HepG2 (cell line): ENCODE measurements at regions not wholly inside any gene's neighbourhood (a gene's known extent, or its start where the extent isn't known, plus 50 kb on each side); places are given as distances from the start of the nearest gene placed in this dataset.

ENCODE experiments used
- CEBPB ChIP-seq: IDR thresholded peaks from 2 replicates; pipeline ENCODE4 v1.6.1; 2011; ENCODE audit warnings: low read depth, low read length, improper control_type of control experiment, borderline replicate concordance
- EED ChIP-seq: sonication (generic); formaldehyde crosslinking; IDR thresholded peaks from 2 replicates; pipeline ENCODE4 v1.5.0; 2020; ENCODE audit warnings: mild to moderate bottlenecking, missing genetic modification reagents
- ELF1 ChIP-seq: sonication (generic); formaldehyde crosslinking; IDR thresholded peaks from 2 replicates; pipeline ENCODE4 v1.4.0; 2020; ENCODE audit warnings: missing genetic modification reagents
- FOSL2 ChIP-seq: sonication (generic); formaldehyde crosslinking; IDR thresholded peaks from 2 replicates; pipeline ENCODE4 v1.4.0; 2020; ENCODE audit warnings: missing genetic modification reagents
- GATAD1 ChIP-seq: IDR thresholded peaks from 2 replicates; pipeline ENCODE4 v1.6.1; 2016; ENCODE audit warnings: missing genetic modification reagents, missing compliant biosample characterization
- HDAC2 ChIP-seq: sonication (generic); formaldehyde crosslinking; IDR thresholded peaks from 2 replicates; pipeline ENCODE4 v1.4.0; 2020; ENCODE audit warnings: missing genetic modification reagents
- KDM2A ChIP-seq: sonication (generic); formaldehyde crosslinking; IDR thresholded peaks from 2 replicates; pipeline ENCODE4 v1.4.0; 2020; ENCODE audit warnings: low read depth, missing genetic modification reagents, borderline replicate concordance
- KDM3A ChIP-seq: IDR thresholded peaks from 2 replicates; pipeline ENCODE4 v1.6.1; 2018; ENCODE audit warnings: low read depth, missing compliant biosample characterization
- KLF16 ChIP-seq, 2 experiments: sonication (generic) in 1 of 2; formaldehyde crosslinking in 1 of 2; IDR thresholded peaks; 2 replicates each; pipeline versions ENCODE4 v1.6.1 to v1.8.0; 2016 to 2023; ENCODE audit warnings: missing genetic modification reagents in 2 of 2, missing compliant biosample characterization in 1 of 2
- MAZ ChIP-seq, 2 experiments: sonication (generic) in 1 of 2; formaldehyde crosslinking in 1 of 2; IDR thresholded peaks; 2 replicates each; pipeline versions ENCODE4 v1.5.0 to v1.6.1; 2012 to 2020; ENCODE audit warnings: low read depth in 2 of 2, mild to moderate bottlenecking in 2 of 2, borderline replicate concordance in 1 of 2, improper control_type of control experiment in 1 of 2, low read length in 1 of 2, missing genetic modification reagents in 1 of 2, moderate library complexity in 1 of 2
- XRCC5 ChIP-seq: fragments of 200-400 bp; formaldehyde crosslinking; optimal IDR thresholded peaks from 2 replicates; pipeline ENCODE3; 2017; ENCODE audit warnings: mild to moderate bottlenecking, low read length
- ZBTB21 ChIP-seq: sonication (generic); formaldehyde crosslinking; IDR thresholded peaks from 2 replicates; pipeline ENCODE4 v1.4.0; 2020; ENCODE audit warnings: missing genetic modification reagents
- ZNF224 ChIP-seq: sonication (generic); formaldehyde crosslinking; IDR thresholded peaks from 2 replicates; pipeline ENCODE4 v1.5.0; 2020; ENCODE audit warnings: mild to moderate bottlenecking, missing genetic modification reagents
- ZNF34 ChIP-seq: sonication (generic); formaldehyde crosslinking; IDR thresholded peaks from 2 replicates; pipeline ENCODE4 v1.4.0; 2020; ENCODE audit warnings: mild to moderate bottlenecking, missing genetic modification reagents, borderline replicate concordance
- ZNF44 ChIP-seq: sonication (generic); formaldehyde crosslinking; IDR thresholded peaks from 2 replicates; pipeline ENCODE4 v1.5.1; 2020; ENCODE audit warnings: mild to moderate bottlenecking, missing genetic modification reagents
- ZNF567 ChIP-seq: sonication (generic); formaldehyde crosslinking; IDR thresholded peaks from 2 replicates; pipeline ENCODE4 v1.8.1; 2023; ENCODE audit warnings: mild to moderate bottlenecking, missing genetic modification reagents, borderline replicate concordance
- ZNF788 ChIP-seq: sonication (generic); formaldehyde crosslinking; IDR thresholded peaks from 2 replicates; pipeline ENCODE4 v1.5.0; 2020; ENCODE audit warnings: mild to moderate bottlenecking, missing genetic modification reagents, borderline replicate concordance
- ZNF891 ChIP-seq: sonication (generic); formaldehyde crosslinking; IDR thresholded peaks from 2 replicates; pipeline ENCODE4 v1.5.0; 2020; ENCODE audit warnings: mild to moderate bottlenecking, missing genetic modification reagents
- TF ChIP-seq, protein P1 (sequence below): sonication (generic); formaldehyde crosslinking; IDR thresholded peaks from 2 replicates; pipeline ENCODE4 v1.4.0; 2020; ENCODE audit warnings: mild to moderate bottlenecking, missing genetic modification reagents
- TF ChIP-seq, protein P2 (sequence below): sonication (generic); formaldehyde crosslinking; IDR thresholded peaks from 2 replicates; pipeline ENCODE4 v1.4.0; 2020; ENCODE audit warnings: missing genetic modification reagents
- TF ChIP-seq, protein P3 (sequence below): sonication (generic); formaldehyde crosslinking; IDR thresholded peaks from 2 replicates; pipeline ENCODE4 v1.5.0; 2020; ENCODE audit warnings: mild to moderate bottlenecking, missing genetic modification reagents, borderline replicate concordance
- TF ChIP-seq, protein P4 (sequence below): sonication (generic); formaldehyde crosslinking; IDR thresholded peaks from 2 replicates; pipeline ENCODE4 v1.4.0; 2020; ENCODE audit warnings: missing genetic modification reagents, borderline replicate concordance

DNA sequence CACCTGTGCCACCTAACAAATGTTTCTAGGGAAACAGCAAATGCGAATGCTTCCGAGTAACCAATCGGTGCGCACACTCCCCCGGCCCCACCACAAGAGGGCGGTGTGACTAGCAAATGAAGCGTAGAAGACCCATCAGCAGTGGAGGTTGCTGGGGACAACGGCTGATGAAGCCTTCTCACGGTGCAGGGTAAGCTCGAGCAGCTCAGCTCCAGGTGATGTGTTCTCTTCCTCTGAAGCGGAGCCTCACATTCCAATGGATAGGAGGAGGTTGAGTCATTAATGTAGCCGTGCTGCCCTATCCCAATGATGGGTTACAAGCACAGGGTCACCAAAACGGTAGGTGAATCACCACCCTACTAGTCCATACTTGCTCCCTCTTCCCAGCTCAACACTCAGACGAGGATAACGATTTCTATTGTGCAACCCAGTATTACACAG, 127.6 kb upstream of the TWIST2 start (continued):
- TF ChIP-seq, protein P1, sequence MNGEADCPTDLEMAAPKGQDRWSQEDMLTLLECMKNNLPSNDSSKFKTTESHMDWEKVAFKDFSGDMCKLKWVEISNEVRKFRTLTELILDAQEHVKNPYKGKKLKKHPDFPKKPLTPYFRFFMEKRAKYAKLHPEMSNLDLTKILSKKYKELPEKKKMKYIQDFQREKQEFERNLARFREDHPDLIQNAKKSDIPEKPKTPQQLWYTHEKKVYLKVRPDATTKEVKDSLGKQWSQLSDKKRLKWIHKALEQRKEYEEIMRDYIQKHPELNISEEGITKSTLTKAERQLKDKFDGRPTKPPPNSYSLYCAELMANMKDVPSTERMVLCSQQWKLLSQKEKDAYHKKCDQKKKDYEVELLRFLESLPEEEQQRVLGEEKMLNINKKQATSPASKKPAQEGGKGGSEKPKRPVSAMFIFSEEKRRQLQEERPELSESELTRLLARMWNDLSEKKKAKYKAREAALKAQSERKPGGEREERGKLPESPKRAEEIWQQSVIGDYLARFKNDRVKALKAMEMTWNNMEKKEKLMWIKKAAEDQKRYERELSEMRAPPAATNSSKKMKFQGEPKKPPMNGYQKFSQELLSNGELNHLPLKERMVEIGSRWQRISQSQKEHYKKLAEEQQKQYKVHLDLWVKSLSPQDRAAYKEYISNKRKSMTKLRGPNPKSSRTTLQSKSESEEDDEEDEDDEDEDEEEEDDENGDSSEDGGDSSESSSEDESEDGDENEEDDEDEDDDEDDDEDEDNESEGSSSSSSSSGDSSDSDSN (CRISPR knock-in tag) = no peak
- no peak for TF ChIP-seq MAZ (IDR thresholded peaks at IDR 0.05; ENCODE audit: borderline replicate concordance, low read depth, low read length)
- TF ChIP-seq MAZ (CRISPR knock-in tag; IDR thresholded peaks at IDR 0.05; ENCODE audit: low read depth) = 0 out of 2 replicates have a peak, but pooled peaks have one; percentile 21
- TF ChIP-seq, protein P2, sequence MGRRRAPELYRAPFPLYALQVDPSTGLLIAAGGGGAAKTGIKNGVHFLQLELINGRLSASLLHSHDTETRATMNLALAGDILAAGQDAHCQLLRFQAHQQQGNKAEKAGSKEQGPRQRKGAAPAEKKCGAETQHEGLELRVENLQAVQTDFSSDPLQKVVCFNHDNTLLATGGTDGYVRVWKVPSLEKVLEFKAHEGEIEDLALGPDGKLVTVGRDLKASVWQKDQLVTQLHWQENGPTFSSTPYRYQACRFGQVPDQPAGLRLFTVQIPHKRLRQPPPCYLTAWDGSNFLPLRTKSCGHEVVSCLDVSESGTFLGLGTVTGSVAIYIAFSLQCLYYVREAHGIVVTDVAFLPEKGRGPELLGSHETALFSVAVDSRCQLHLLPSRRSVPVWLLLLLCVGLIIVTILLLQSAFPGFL (CRISPR knock-in tag) = no peak
- TF ChIP-seq, protein P3, sequence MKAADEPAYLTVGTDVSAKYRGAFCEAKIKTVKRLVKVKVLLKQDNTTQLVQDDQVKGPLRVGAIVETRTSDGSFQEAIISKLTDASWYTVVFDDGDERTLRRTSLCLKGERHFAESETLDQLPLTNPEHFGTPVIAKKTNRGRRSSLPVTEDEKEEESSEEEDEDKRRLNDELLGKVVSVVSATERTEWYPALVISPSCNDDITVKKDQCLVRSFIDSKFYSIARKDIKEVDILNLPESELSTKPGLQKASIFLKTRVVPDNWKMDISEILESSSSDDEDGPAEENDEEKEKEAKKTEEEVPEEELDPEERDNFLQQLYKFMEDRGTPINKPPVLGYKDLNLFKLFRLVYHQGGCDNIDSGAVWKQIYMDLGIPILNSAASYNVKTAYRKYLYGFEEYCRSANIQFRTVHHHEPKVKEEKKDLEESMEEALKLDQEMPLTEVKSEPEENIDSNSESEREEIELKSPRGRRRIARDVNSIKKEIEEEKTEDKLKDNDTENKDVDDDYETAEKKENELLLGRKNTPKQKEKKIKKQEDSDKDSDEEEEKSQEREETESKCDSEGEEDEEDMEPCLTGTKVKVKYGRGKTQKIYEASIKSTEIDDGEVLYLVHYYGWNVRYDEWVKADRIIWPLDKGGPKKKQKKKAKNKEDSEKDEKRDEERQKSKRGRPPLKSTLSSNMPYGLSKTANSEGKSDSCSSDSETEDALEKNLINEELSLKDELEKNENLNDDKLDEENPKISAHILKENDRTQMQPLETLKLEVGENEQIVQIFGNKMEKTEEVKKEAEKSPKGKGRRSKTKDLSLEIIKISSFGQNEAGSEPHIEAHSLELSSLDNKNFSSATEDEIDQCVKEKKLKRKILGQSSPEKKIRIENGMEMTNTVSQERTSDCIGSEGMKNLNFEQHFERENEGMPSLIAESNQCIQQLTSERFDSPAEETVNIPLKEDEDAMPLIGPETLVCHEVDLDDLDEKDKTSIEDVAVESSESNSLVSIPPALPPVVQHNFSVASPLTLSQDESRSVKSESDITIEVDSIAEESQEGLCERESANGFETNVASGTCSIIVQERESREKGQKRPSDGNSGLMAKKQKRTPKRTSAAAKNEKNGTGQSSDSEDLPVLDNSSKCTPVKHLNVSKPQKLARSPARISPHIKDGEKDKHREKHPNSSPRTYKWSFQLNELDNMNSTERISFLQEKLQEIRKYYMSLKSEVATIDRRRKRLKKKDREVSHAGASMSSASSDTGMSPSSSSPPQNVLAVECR = no peak
- TF ChIP-seq KDM3A (CRISPR knock-in tag) = no peak
- TF ChIP-seq XRCC5 = peak; percentile 81
- no peak for TF ChIP-seq ZBTB21 (CRISPR knock-in tag)
- no peak for TF ChIP-seq ZNF567 (CRISPR knock-in tag)
- TF ChIP-seq KLF16 (CRISPR knock-in tag; IDR thresholded peaks at IDR 0.05) = 0 out of 4 replicates have a peak, but pooled peaks of 1 of the 2 experiments have one; percentile 20
- no peak for TF ChIP-seq ZNF34 (CRISPR knock-in tag)
- TF ChIP-seq CEBPB = peak; percentile 28; the same call in 1 of the 2 replicates
- no peak for TF ChIP-seq ZNF891 (CRISPR knock-in tag)
- no peak for TF ChIP-seq ZNF788 (CRISPR knock-in tag)
- TF ChIP-seq HDAC2 (CRISPR knock-in tag) = 0 out of 2 replicates have a peak, but pooled peaks have one; percentile 18
- no peak for TF ChIP-seq ZNF44
- TF ChIP-seq KDM2A (CRISPR knock-in tag) = peak; percentile 63; the same call in 1 of the 2 replicates
- TF ChIP-seq EED = 0 out of 2 replicates have a peak, but pooled peaks have one; percentile 28
- 0 out of 2 replicates have a peak, but pooled peaks have one; percentile 25 for TF ChIP-seq GATAD1 (CRISPR knock-in tag)
- 0 out of 2 replicates have a peak, but pooled peaks have one; percentile 11 for TF ChIP-seq FOSL2 (CRISPR knock-in tag)
- TF ChIP-seq ELF1 = no peak
- TF ChIP-seq, protein P4, sequence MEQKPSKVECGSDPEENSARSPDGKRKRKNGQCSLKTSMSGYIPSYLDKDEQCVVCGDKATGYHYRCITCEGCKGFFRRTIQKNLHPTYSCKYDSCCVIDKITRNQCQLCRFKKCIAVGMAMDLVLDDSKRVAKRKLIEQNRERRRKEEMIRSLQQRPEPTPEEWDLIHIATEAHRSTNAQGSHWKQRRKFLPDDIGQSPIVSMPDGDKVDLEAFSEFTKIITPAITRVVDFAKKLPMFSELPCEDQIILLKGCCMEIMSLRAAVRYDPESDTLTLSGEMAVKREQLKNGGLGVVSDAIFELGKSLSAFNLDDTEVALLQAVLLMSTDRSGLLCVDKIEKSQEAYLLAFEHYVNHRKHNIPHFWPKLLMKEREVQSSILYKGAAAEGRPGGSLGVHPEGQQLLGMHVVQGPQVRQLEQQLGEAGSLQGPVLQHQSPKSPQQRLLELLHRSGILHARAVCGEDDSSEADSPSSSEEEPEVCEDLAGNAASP (CRISPR knock-in tag) = 0 out of 2 replicates have a peak, but pooled peaks have one; percentile 13
- TF ChIP-seq ZNF224 = no peak
